ENCODE measurements at regions not wholly inside any gene's neighbourhood (a gene's known extent, or its start where the extent isn't known, plus 50 kb on each side); places are given as distances from the start of the nearest gene placed in this dataset.

DNA sequence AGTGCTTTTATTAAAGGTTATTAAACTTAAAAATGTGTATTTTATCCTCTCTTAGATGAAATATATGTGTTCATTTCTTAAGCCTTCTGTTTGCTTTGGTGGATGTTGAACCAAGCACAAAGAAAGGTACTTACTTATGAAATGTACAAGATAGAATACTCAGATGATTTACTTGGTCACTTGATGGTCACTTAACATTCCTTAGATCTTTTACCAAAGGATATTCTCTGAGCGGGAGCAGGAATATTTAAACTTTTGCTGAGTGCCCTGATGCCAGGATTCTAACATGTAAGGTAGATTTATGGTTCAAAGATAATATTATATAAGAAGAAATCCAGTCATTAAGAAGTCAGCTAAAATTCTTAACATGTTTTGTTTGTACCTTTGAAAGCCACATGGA lies 193.5 kb upstream of the ZEB2 start:
- Mint-ChIP-seq H3K27me3 (ENCODE audit: low read depth) (no peaks in the 10 kb centered on the region), H3K27ac (ENCODE audit: unreplicated experiment) (peak overlapping the region; percentile 30)

DNA sequence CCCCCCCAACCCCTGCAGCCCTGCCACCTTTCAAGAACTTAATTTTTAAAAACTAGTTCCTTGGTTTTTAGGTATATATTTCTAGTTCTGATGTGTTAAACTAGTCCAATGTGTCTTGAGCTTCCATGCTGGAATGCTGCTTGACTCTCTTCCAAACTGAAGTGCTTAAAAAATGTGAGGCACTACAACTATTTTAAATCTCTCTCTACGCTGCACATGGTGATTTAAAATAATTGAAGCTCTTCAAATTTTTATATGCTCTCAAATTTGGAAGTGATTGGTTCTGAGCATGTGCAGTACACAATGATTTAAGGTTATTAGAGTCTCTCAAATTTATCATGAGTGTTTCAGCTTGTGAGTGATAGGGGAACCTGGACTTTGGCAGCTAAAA lies 192.6 kb upstream of the ZEB2 start:
- no peaks in the 10 kb centered on the region for H3K27me3 Mint-ChIP-seq (ENCODE audit: low read depth)
- TF ChIP-seq, protein P1, sequence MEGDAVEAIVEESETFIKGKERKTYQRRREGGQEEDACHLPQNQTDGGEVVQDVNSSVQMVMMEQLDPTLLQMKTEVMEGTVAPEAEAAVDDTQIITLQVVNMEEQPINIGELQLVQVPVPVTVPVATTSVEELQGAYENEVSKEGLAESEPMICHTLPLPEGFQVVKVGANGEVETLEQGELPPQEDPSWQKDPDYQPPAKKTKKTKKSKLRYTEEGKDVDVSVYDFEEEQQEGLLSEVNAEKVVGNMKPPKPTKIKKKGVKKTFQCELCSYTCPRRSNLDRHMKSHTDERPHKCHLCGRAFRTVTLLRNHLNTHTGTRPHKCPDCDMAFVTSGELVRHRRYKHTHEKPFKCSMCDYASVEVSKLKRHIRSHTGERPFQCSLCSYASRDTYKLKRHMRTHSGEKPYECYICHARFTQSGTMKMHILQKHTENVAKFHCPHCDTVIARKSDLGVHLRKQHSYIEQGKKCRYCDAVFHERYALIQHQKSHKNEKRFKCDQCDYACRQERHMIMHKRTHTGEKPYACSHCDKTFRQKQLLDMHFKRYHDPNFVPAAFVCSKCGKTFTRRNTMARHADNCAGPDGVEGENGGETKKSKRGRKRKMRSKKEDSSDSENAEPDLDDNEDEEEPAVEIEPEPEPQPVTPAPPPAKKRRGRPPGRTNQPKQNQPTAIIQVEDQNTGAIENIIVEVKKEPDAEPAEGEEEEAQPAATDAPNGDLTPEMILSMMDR (IDR thresholded peaks at IDR 0.05), result no peak
- peak overlapping the region; percentile 65 for H3K27ac Mint-ChIP-seq (ENCODE audit: unreplicated experiment)
- no peak for DNase-seq (ENCODE audit: low spot score)
- peaks cover 6% of the 10 kb centered on the region for H3K9me3 Mint-ChIP-seq (ENCODE audit: low read depth)
- H3K4me1 Mint-ChIP-seq (ENCODE audit: low read depth), result peaks cover 46% of the 10 kb centered on the region
- H3K4me3 Mint-ChIP-seq (ENCODE audit: unreplicated experiment), result no peak overlapping the region
- no peaks in the 10 kb centered on the region for H3K36me3 Mint-ChIP-seq (ENCODE audit: low read depth)

More for the DNA sequence above, 193.5 kb upstream of the ZEB2 start:
- peaks cover 38% of the 10 kb centered on the region for H3K4me1 Mint-ChIP-seq (ENCODE audit: low read depth)
- no peak for DNase-seq (ENCODE audit: low spot score)
- H3K4me3 Mint-ChIP-seq (ENCODE audit: unreplicated experiment), result no peak overlapping the region
- TF ChIP-seq, protein P1 (IDR thresholded peaks at IDR 0.05), result no peak
- H3K9me3 Mint-ChIP-seq (ENCODE audit: low read depth), result peaks cover 14% of the 10 kb centered on the region
- H3K36me3 Mint-ChIP-seq (ENCODE audit: low read depth), result peaks cover 7% of the 10 kb centered on the region

- no peaks in the 10 kb centered on the region for H3K27me3 Mint-ChIP-seq (ENCODE audit: low read depth)
- TF ChIP-seq, protein P1 (IDR thresholded peaks at IDR 0.05), result no peak
- H3K36me3 Mint-ChIP-seq (ENCODE audit: low read depth), result no peaks in the 10 kb centered on the region
- H3K9me3 Mint-ChIP-seq (ENCODE audit: low read depth), result no peaks in the 10 kb centered on the region
- DNase-seq (ENCODE audit: low spot score), result no peak
- H3K4me1 Mint-ChIP-seq (ENCODE audit: low read depth), result peaks cover 50% of the 10 kb centered on the region
- peak overlapping the region; percentile 65 for H3K27ac Mint-ChIP-seq (ENCODE audit: unreplicated experiment)
- peak overlapping the region; percentile 3 for H3K4me3 Mint-ChIP-seq (ENCODE audit: unreplicated experiment)
Measured at GRCh38 chr2:144711630-144712549, 192.0 kb upstream of the ZEB2 start.

- no peaks in the 10 kb centered on the region for H3K27me3 Mint-ChIP-seq (ENCODE audit: low read depth)
- peaks cover 57% of the 10 kb centered on the region for H3K4me1 Mint-ChIP-seq (ENCODE audit: low read depth)
- no peaks in the 10 kb centered on the region for H3K36me3 Mint-ChIP-seq (ENCODE audit: low read depth)
- DNase-seq (ENCODE audit: low spot score), result no peak
- H3K27ac Mint-ChIP-seq (ENCODE audit: unreplicated experiment), result no peak overlapping the region
- no peak overlapping the region for H3K4me3 Mint-ChIP-seq (ENCODE audit: unreplicated experiment)
- TF ChIP-seq, protein P1 (IDR thresholded peaks at IDR 0.05), result no peak
- no peaks in the 10 kb centered on the region for H3K9me3 Mint-ChIP-seq (ENCODE audit: low read depth)
Measured at GRCh38 chr2:144711084-144711483, 191.2 kb upstream of the ZEB2 start.

- Mint-ChIP-seq H3K4me3 (ENCODE audit: unreplicated experiment) (no peak overlapping the region), H3K27me3 (ENCODE audit: low read depth) (no peaks in the 10 kb centered on the region), H3K27ac (ENCODE audit: unreplicated experiment) (no peak overlapping the region), H3K4me1 (ENCODE audit: low read depth) (peaks cover 63% of the 10 kb centered on the region), H3K36me3 (ENCODE audit: low read depth) (no peaks in the 10 kb centered on the region), H3K9me3 (ENCODE audit: low read depth) (no peaks in the 10 kb centered on the region)
- TF ChIP-seq, protein P1 (IDR thresholded peaks at IDR 0.05), result no peak
- DNase-seq (ENCODE audit: low spot score), result no peak
Measured at GRCh38 chr2:144708626-144709025, 188.7 kb upstream of the ZEB2 start.
